ENCODE measurements at regions not wholly inside any gene's neighbourhood (a gene's known extent, or its start where the extent isn't known, plus 50 kb on each side); places are given as distances from the start of the nearest gene placed in this dataset.

GRCh38 chr6:6721606-6722005 is 133.1 kb downstream of the LY86 start:
- H3K27me3 ChIP-seq = no peaks in the 10 kb centered on the region
- no peak overlapping the region for H3K27ac ChIP-seq
- H3K36me3 ChIP-seq = no peaks in the 10 kb centered on the region
- no peak for TF ChIP-seq Cebpa-rat (IDR thresholded peaks at IDR 0.05)
- H3K9me3 ChIP-seq (replicated peaks in 1 of 11) = no peaks in the 10 kb centered on the region
- H4K20me1 ChIP-seq = no peaks in the 10 kb centered on the region
- H3K4me2 ChIP-seq = peak overlapping the region; percentile 49 to 95 (median 88)
- peaks cover 73 to 94% (median 78%) of the 10 kb centered on the region in 10 experiments for H3K4me1 ChIP-seq
- H3K4me3 ChIP-seq = no peak overlapping the region
- no peak overlapping the region for H3K9ac ChIP-seq

GRCh38 chr6:6722195-6722594 is 133.7 kb downstream of the LY86 start:
- H4K20me1 ChIP-seq = no peaks in the 10 kb centered on the region
- no peak overlapping the region for H3K4me3 ChIP-seq
- H3K4me2 ChIP-seq = peak overlapping the region; percentile 49 to 95 (median 90); a peak in 18 of 22 replicates
- H3K36me3 ChIP-seq = no peaks in the 10 kb centered on the region
- H3K9me3 ChIP-seq (replicated peaks in 1 of 11) = no peaks in the 10 kb centered on the region
- no peak overlapping the region for H3K9ac ChIP-seq
- H3K27me3 ChIP-seq = no peaks in the 10 kb centered on the region
- H3K27ac ChIP-seq = no peak overlapping the region; a peak in 1 of 22 replicates
- no peak for TF ChIP-seq Cebpa-rat (IDR thresholded peaks at IDR 0.05)
- H3K4me1 ChIP-seq = peaks cover 67 to 94% (median 72%) of the 10 kb centered on the region in 10 experiments

GRCh38 chr6:6723361-6723760 is 134.8 kb downstream of the LY86 start:
- peak overlapping the region; percentile 56 to 80 (median 71); a peak in 21 of 22 replicates for H3K27ac ChIP-seq
- H4K20me1 ChIP-seq = no peaks in the 10 kb centered on the region
- peak overlapping the region; percentile 47 to 75 (median 67); a peak in 20 of 22 replicates for H3K9ac ChIP-seq
- H3K4me1 ChIP-seq = peaks cover 56 to 89% (median 60%) of the 10 kb centered on the region in 10 experiments
- peak overlapping the region; percentile 77 to 95 (median 91) for H3K4me2 ChIP-seq
- no peak for TF ChIP-seq Cebpa-rat (IDR thresholded peaks at IDR 0.05)
- H3K9me3 ChIP-seq (replicated peaks in 1 of 11) = no peaks in the 10 kb centered on the region
- no peaks in the 10 kb centered on the region for H3K36me3 ChIP-seq
- no peak overlapping the region for H3K4me3 ChIP-seq
- H3K27me3 ChIP-seq = no peaks in the 10 kb centered on the region

GRCh38 chr6:6723921-6724538 is 135.5 kb downstream of the LY86 start:
- no peak for TF ChIP-seq Cebpa-rat (IDR thresholded peaks at IDR 0.05)
- Histone ChIP-seq H3K36me3 (no peaks in the 10 kb centered on the region), H3K9me3 (replicated peaks in 1 of 11) (no peaks in the 10 kb centered on the region), H3K4me3 (peak overlapping the region; percentile 0 to 48 (median 32); a peak in 14 of 20 replicates), H3K9ac (peak overlapping the region; percentile 47 to 75 (median 67); a peak in 21 of 22 replicates), H3K4me2 (peak overlapping the region; percentile 77 to 95 (median 91)), H3K27ac (peak overlapping the region; percentile 56 to 80 (median 71)), H3K4me1 (peaks cover 50 to 89% (median 54%) of the 10 kb centered on the region in 10 experiments), H4K20me1 (no peaks in the 10 kb centered on the region), H3K27me3 (no peaks in the 10 kb centered on the region)

- Histone ChIP-seq H3K9ac (peak overlapping the region; percentile 47 to 75 (median 67); a peak in 21 of 22 replicates), H3K27me3 (no peaks in the 10 kb centered on the region), H3K9me3 (replicated peaks in 1 of 11) (no peaks in the 10 kb centered on the region), H3K27ac (peak overlapping the region; percentile 56 to 80 (median 71)), H4K20me1 (no peaks in the 10 kb centered on the region), H3K4me1 (peaks cover 48 to 82% (median 52%) of the 10 kb centered on the region in 10 experiments), H3K36me3 (no peaks in the 10 kb centered on the region), H3K4me2 (peak overlapping the region; percentile 77 to 95 (median 91)), H3K4me3 (peak overlapping the region; percentile 0 to 48 (median 32); a peak in 15 of 20 replicates)
- no peak for TF ChIP-seq Cebpa-rat (IDR thresholded peaks at IDR 0.05)
Observed at GRCh38 chr6:6724539-6725467, 136.3 kb downstream of the LY86 start.

GRCh38 chr6:6725468-6726209 is 137.1 kb downstream of the LY86 start:
- Histone ChIP-seq H3K4me1 (peaks cover 48 to 80% (median 52%) of the 10 kb centered on the region in 10 experiments), H3K27ac (peak overlapping the region; percentile 56 to 80 (median 71); a peak in 13 of 22 replicates), H3K36me3 (no peaks in the 10 kb centered on the region), H3K9ac (peak overlapping the region in 8 of 11 experiments; percentile 47 to 71 (median 66); a peak in 7 of 22 replicates), H3K4me3 (peak overlapping the region in 1 of 10 experiments; percentile 42; a peak in 1 of 20 replicates), H3K9me3 (replicated peaks in 1 of 11) (no peaks in the 10 kb centered on the region), H3K4me2 (peak overlapping the region; percentile 77 to 95 (median 91)), H3K27me3 (no peaks in the 10 kb centered on the region), H4K20me1 (no peaks in the 10 kb centered on the region)
- TF ChIP-seq Cebpa-rat (IDR thresholded peaks at IDR 0.05) = no peak

- H3K4me1 ChIP-seq = peaks cover 27 to 59% (median 28%) of the 10 kb centered on the region in 10 experiments
- H3K36me3 ChIP-seq = no peaks in the 10 kb centered on the region
- no peak overlapping the region for H3K27ac ChIP-seq
- no peak overlapping the region for H3K4me3 ChIP-seq
- TF ChIP-seq Cebpa-rat (IDR thresholded peaks at IDR 0.05) = no peak
- no peaks in the 10 kb centered on the region for H3K9me3 ChIP-seq (replicated peaks in 1 of 11)
- peak overlapping the region in 3 of 11 experiments; percentile 19 to 35 (median 22); a peak in 3 of 22 replicates for H3K4me2 ChIP-seq
- no peaks in the 10 kb centered on the region for H3K27me3 ChIP-seq
- no peak overlapping the region for H3K9ac ChIP-seq
- no peaks in the 10 kb centered on the region for H4K20me1 ChIP-seq
Observed at GRCh38 chr6:6728169-6728941, 139.8 kb downstream of the LY86 start.

- no peak overlapping the region for H3K4me2 ChIP-seq
- H4K20me1 ChIP-seq = no peaks in the 10 kb centered on the region
- H3K9me3 ChIP-seq (replicated peaks in 1 of 11) = no peaks in the 10 kb centered on the region
- H3K27ac ChIP-seq = no peak overlapping the region
- H3K36me3 ChIP-seq = no peaks in the 10 kb centered on the region
- H3K4me3 ChIP-seq = no peak overlapping the region
- H3K9ac ChIP-seq = no peak overlapping the region
- TF ChIP-seq Cebpa-rat (IDR thresholded peaks at IDR 0.05) = no peak
- H3K4me1 ChIP-seq = peaks cover 10 to 43% (median 12%) of the 10 kb centered on the region in 10 experiments
- H3K27me3 ChIP-seq = no peaks in the 10 kb centered on the region
Observed at GRCh38 chr6:6729971-6730370, 141.5 kb downstream of the LY86 start.
